ENCODE measurements at regions not wholly inside any gene's neighbourhood (a gene's known extent, or its start where the extent isn't known, plus 50 kb on each side); places are given as distances from the start of the nearest gene placed in this dataset.

- H3K4me3 ChIP-seq (ENCODE audit: low read depth, low read length): no peak overlapping the region
- no peak for TF ChIP-seq CTCF (IDR thresholded peaks at IDR 0.05; ENCODE audit: low read depth, low read length, missing control alignments)
- DNase-seq (ENCODE audit: low read depth): no peak
Observed at GRCh38 chr19:28534766-28535351, 678.1 kb downstream of the UQCRFS1 start.

- no peak for DNase-seq (ENCODE audit: low read depth)
- TF ChIP-seq CTCF (IDR thresholded peaks at IDR 0.05; ENCODE audit: low read depth, low read length, missing control alignments): no peak
- no peak overlapping the region for H3K4me3 ChIP-seq (ENCODE audit: low read depth, low read length)
Observed at GRCh38 chr19:28532765-28533341, 680.1 kb downstream of the UQCRFS1 start.

GRCh38 chr19:28531979-28532378, 681.0 kb downstream of the UQCRFS1 start:
- no peak for DNase-seq (ENCODE audit: low read depth)

GRCh38 chr19:28530406-28531035, 682.4 kb downstream of the UQCRFS1 start:
- DNase-seq (ENCODE audit: low read depth): no peak
- H3K4me3 ChIP-seq (ENCODE audit: low read depth, low read length): no peak overlapping the region
- TF ChIP-seq CTCF (IDR thresholded peaks at IDR 0.05; ENCODE audit: low read depth, low read length, missing control alignments): no peak

More at GRCh38 chr19:28531979-28532378, 681.0 kb downstream of the UQCRFS1 start:
- no peak for TF ChIP-seq CTCF (IDR thresholded peaks at IDR 0.05; ENCODE audit: low read depth, low read length, missing control alignments)
- H3K4me3 ChIP-seq (ENCODE audit: low read depth, low read length): no peak overlapping the region

GRCh38 chr19:28526038-28526437, 686.9 kb downstream of the UQCRFS1 start:
- TF ChIP-seq CTCF (IDR thresholded peaks at IDR 0.05; ENCODE audit: low read depth, low read length, missing control alignments): no peak
- no peak overlapping the region for H3K4me3 ChIP-seq (ENCODE audit: low read depth, low read length)
- DNase-seq (ENCODE audit: low read depth): no peak

GRCh38 chr19:28523619-28524018, 689.3 kb downstream of the UQCRFS1 start:
- no peak for TF ChIP-seq CTCF (IDR thresholded peaks at IDR 0.05; ENCODE audit: low read depth, low read length, missing control alignments)
- DNase-seq (ENCODE audit: low read depth): no peak
- no peak overlapping the region for H3K4me3 ChIP-seq (ENCODE audit: low read depth, low read length)
